ENCODE measurements at regions not wholly inside any gene's neighbourhood (a gene's known extent, or its start where the extent isn't known, plus 50 kb on each side); places are given as distances from the start of the nearest gene placed in this dataset.

GRCh38 chr10:53107711-53108110 lies 335.1 kb upstream of the MBL2 start:
- Histone ChIP-seq H3K4me2 (ENCODE audit: insufficient read depth, low read length) (no peak overlapping the region), H3K27ac (ENCODE audit: low read depth, low read length) (no peak overlapping the region), H3K9me3 (ENCODE audit: low read depth, low read length) (no peaks in the 10 kb centered on the region), H3K4me3 (ENCODE audit: insufficient read depth, low read length) (no peak overlapping the region), H3K36me3 (ENCODE audit: insufficient read depth, low read length) (no peaks in the 10 kb centered on the region), H4K20me1 (ENCODE audit: insufficient read depth, low read length) (no peaks in the 10 kb centered on the region), H3K4me1 (ENCODE audit: insufficient read depth, low read length) (no peaks in the 10 kb centered on the region), H3K27me3 (ENCODE audit: insufficient read depth, low read length) (no peaks in the 10 kb centered on the region), H2AFZ (ENCODE audit: low read length) (no peak overlapping the region), H3K79me2 (ENCODE audit: insufficient read depth, low read length) (no peaks in the 10 kb centered on the region)
- DNase-seq (ENCODE audit: insufficient read length, low spot score, missing footprints) = no peak
- TF ChIP-seq, protein P1, sequence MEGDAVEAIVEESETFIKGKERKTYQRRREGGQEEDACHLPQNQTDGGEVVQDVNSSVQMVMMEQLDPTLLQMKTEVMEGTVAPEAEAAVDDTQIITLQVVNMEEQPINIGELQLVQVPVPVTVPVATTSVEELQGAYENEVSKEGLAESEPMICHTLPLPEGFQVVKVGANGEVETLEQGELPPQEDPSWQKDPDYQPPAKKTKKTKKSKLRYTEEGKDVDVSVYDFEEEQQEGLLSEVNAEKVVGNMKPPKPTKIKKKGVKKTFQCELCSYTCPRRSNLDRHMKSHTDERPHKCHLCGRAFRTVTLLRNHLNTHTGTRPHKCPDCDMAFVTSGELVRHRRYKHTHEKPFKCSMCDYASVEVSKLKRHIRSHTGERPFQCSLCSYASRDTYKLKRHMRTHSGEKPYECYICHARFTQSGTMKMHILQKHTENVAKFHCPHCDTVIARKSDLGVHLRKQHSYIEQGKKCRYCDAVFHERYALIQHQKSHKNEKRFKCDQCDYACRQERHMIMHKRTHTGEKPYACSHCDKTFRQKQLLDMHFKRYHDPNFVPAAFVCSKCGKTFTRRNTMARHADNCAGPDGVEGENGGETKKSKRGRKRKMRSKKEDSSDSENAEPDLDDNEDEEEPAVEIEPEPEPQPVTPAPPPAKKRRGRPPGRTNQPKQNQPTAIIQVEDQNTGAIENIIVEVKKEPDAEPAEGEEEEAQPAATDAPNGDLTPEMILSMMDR (IDR thresholded peaks at IDR 0.05; ENCODE audit: extremely low read depth, low read depth, low read length) = no peak

DNA sequence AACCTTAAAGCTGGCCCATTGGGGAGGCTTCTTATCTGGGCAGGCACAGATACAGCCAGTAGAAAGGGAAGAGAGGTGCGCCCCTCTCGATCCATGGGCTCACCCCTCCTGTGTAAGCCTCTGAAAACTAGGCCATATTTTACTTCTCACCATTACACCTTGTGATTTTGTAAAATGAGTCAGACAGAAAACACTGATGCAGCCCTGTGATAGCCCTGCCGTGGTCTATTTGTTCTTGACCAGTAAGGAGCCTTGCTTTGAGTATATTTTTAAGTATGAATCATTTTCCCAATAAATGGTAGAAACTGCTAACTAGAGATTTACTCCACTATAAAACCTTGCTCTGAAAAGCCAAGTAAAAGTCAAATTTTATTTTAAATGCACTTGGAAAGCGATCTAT lies 329.8 kb upstream of the MBL2 start:
- TF ChIP-seq, protein P1 (IDR thresholded peaks at IDR 0.05; ENCODE audit: extremely low read depth, low read depth, low read length) = no peak
- Histone ChIP-seq H3K36me3 (ENCODE audit: insufficient read depth, low read length) (no peaks in the 10 kb centered on the region), H4K20me1 (ENCODE audit: insufficient read depth, low read length) (no peaks in the 10 kb centered on the region), H3K4me2 (ENCODE audit: insufficient read depth, low read length) (no peak overlapping the region), H3K27me3 (ENCODE audit: insufficient read depth, low read length) (no peaks in the 10 kb centered on the region), H2AFZ (ENCODE audit: low read length) (no peak overlapping the region), H3K9me3 (ENCODE audit: low read depth, low read length) (no peaks in the 10 kb centered on the region), H3K27ac (ENCODE audit: low read depth, low read length) (no peak overlapping the region), H3K79me2 (ENCODE audit: insufficient read depth, low read length) (no peaks in the 10 kb centered on the region), H3K4me3 (ENCODE audit: insufficient read depth, low read length) (no peak overlapping the region), H3K4me1 (ENCODE audit: insufficient read depth, low read length) (no peaks in the 10 kb centered on the region)
- no peak for DNase-seq (ENCODE audit: insufficient read length, low spot score, missing footprints)

- Histone ChIP-seq H3K9me3 (ENCODE audit: low read depth, low read length) (peaks cover 2% of the 10 kb centered on the region), H3K79me2 (ENCODE audit: insufficient read depth, low read length) (no peaks in the 10 kb centered on the region), H4K20me1 (ENCODE audit: insufficient read depth, low read length) (no peaks in the 10 kb centered on the region), H2AFZ (ENCODE audit: low read length) (no peak overlapping the region), H3K27me3 (ENCODE audit: insufficient read depth, low read length) (no peaks in the 10 kb centered on the region), H3K27ac (ENCODE audit: low read depth, low read length) (no peak overlapping the region), H3K4me1 (ENCODE audit: insufficient read depth, low read length) (no peaks in the 10 kb centered on the region), H3K36me3 (ENCODE audit: insufficient read depth, low read length) (no peaks in the 10 kb centered on the region), H3K4me3 (ENCODE audit: insufficient read depth, low read length) (no peak overlapping the region), H3K4me2 (ENCODE audit: insufficient read depth, low read length) (no peak overlapping the region)
- TF ChIP-seq, protein P1 (IDR thresholded peaks at IDR 0.05; ENCODE audit: extremely low read depth, low read depth, low read length) = no peak
- no peak for DNase-seq (ENCODE audit: insufficient read length, low spot score, missing footprints)
These were observed 321.3 kb upstream of the MBL2 start for GRCh38 chr10:53093878-53094277.

DNA sequence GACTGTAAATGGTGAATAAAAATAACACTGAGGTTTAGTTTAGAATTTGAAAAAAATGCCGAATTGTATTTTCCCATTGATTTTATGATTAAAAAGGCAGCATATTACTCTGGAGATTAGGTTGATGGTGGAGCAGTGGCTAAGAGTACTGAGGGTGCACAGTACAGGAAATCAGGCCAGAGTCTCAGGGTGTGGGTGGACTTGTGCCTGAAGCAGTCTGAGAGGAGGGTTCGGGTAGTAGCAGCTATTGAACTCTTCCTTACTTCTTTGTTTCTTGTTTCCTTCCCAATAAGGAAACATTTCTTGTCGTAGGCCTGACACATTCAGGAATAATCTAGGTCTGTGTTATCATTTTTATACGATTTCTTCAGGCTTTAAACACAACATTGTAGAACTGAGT lies 319.0 kb upstream of the MBL2 start:
- TF ChIP-seq, protein P1 (IDR thresholded peaks at IDR 0.05; ENCODE audit: extremely low read depth, low read depth, low read length) = no peak
- no peak for DNase-seq (ENCODE audit: insufficient read length, low spot score, missing footprints)
- H3K4me2 ChIP-seq (ENCODE audit: insufficient read depth, low read length) = no peak overlapping the region

More for the DNA sequence above, 319.0 kb upstream of the MBL2 start:
- Histone ChIP-seq H3K4me3 (ENCODE audit: insufficient read depth, low read length) (no peak overlapping the region), H4K20me1 (ENCODE audit: insufficient read depth, low read length) (no peaks in the 10 kb centered on the region), H3K79me2 (ENCODE audit: insufficient read depth, low read length) (no peaks in the 10 kb centered on the region), H3K27ac (ENCODE audit: low read depth, low read length) (no peak overlapping the region), H2AFZ (ENCODE audit: low read length) (no peak overlapping the region), H3K27me3 (ENCODE audit: insufficient read depth, low read length) (no peaks in the 10 kb centered on the region), H3K36me3 (ENCODE audit: insufficient read depth, low read length) (no peaks in the 10 kb centered on the region), H3K4me1 (ENCODE audit: insufficient read depth, low read length) (no peaks in the 10 kb centered on the region), H3K9me3 (ENCODE audit: low read depth, low read length) (peaks cover 2% of the 10 kb centered on the region)

All from osteoblast (primary cell).